Retinal pigment epithelial cell (primary cell): ENCODE measurements at regions not wholly inside any gene's neighbourhood (a gene's known extent, or its start where the extent isn't known, plus 50 kb on each side); places are given as distances from the start of the nearest gene placed in this dataset.

Experiments
- DNase-seq: peaks from one replicate; pipeline ENCODE4 v3.0.0-alpha.2; 2010; ENCODE audit warnings: low read depth
- H3K4me3 ChIP-seq: 2 replicates; pipeline ENCODE4 v1.5.1; 2011; ENCODE audit warnings: mild to moderate bottlenecking, low read length, control low read depth, moderate library complexity
- TF ChIP-seq, protein P1 (sequence below): conservative IDR thresholded peaks from 2 replicates; pipeline ENCODE4 v1.5.1; 2011; ENCODE audit warnings: low read depth, low read length, control low read depth, inconsistent platforms

GRCh38 chr4:159765382-159765781, 662.5 kb downstream of the RAPGEF2 start:
- peak; percentile 35 for DNase-seq
- H3K4me3 ChIP-seq, result no peak overlapping the region
- TF ChIP-seq, protein P1, sequence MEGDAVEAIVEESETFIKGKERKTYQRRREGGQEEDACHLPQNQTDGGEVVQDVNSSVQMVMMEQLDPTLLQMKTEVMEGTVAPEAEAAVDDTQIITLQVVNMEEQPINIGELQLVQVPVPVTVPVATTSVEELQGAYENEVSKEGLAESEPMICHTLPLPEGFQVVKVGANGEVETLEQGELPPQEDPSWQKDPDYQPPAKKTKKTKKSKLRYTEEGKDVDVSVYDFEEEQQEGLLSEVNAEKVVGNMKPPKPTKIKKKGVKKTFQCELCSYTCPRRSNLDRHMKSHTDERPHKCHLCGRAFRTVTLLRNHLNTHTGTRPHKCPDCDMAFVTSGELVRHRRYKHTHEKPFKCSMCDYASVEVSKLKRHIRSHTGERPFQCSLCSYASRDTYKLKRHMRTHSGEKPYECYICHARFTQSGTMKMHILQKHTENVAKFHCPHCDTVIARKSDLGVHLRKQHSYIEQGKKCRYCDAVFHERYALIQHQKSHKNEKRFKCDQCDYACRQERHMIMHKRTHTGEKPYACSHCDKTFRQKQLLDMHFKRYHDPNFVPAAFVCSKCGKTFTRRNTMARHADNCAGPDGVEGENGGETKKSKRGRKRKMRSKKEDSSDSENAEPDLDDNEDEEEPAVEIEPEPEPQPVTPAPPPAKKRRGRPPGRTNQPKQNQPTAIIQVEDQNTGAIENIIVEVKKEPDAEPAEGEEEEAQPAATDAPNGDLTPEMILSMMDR, result no peak

- TF ChIP-seq, protein P1, result no peak
- no peak for DNase-seq
- no peak overlapping the region for H3K4me3 ChIP-seq
These were observed 663.4 kb downstream of the RAPGEF2 start for GRCh38 chr4:159766241-159766640.

- no peak overlapping the region for H3K4me3 ChIP-seq
- TF ChIP-seq, protein P1, result no peak
- DNase-seq, result no peak
These were observed 664.5 kb downstream of the RAPGEF2 start for GRCh38 chr4:159767406-159767805.

GRCh38 chr4:159768016-159768415, 665.1 kb downstream of the RAPGEF2 start:
- TF ChIP-seq, protein P1, result no peak
- DNase-seq, result no peak

DNA sequence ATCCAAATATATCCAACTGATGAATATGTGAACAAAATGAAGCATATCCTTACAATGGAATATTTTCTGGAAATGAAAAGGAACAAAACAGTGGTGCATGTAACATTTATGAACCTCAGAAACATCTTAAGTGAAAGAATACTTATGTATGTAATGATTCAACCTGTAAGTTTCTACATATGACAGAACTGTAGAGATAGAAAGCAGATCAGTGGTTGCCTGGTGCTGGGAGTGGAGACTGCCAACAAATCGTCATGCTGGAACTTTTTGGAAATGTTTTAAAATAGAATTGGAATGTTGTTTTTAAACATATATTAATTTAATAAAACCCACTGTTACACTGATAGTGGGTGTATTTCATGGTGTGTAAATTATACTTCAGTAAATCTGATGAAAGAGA, 667.5 kb downstream of the RAPGEF2 start:
- TF ChIP-seq, protein P1, result no peak
- no peak overlapping the region for H3K4me3 ChIP-seq
- no peak for DNase-seq

More at GRCh38 chr4:159768016-159768415, 665.1 kb downstream of the RAPGEF2 start:
- H3K4me3 ChIP-seq, result no peak overlapping the region

DNA sequence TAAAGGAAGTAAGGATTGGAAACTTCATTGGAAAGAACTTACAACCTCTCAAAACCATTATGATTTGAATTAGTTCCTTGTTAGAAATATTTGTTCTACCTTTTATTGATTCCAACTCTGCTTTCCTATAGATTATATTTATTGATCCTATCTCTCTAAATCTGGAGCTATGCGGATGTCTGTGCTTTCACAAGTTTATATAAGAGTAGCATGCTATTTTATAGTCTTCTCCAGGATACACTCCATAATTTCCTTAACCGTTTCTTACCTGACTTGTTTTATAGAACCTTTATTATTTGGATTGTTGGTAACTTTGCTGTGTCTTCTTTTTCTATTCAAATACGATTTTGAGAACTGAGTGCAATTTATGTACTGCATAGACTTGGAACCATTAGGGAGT, 668.1 kb downstream of the RAPGEF2 start:
- H3K4me3 ChIP-seq, result no peak overlapping the region
- TF ChIP-seq, protein P1, result no peak
- DNase-seq, result no peak

DNA sequence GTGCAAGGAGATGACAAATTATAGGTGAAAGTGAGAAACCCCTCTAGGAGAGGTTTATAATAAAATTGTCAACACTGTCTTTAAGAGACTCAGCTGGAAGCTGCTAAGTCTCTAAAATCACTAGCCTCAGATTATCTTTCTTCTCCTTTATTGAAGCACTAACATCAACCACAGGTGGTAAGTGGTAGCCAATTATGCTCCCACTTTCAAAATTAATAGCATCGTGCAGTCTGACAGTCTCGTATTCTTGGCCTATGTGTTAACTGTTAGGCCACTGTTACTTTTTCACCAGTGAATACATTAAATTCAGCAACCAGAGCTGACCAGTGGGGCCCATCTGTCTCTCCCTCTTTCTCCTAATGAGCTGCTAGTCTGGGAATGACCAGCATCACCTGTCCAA, 674.1 kb downstream of the RAPGEF2 start:
- DNase-seq, result no peak
- TF ChIP-seq, protein P1, result no peak
- H3K4me3 ChIP-seq, result no peak overlapping the region
